ENCODE measurements at regions not wholly inside any gene's neighbourhood (a gene's known extent, or its start where the extent isn't known, plus 50 kb on each side); places are given as distances from the start of the nearest gene placed in this dataset.

DNA sequence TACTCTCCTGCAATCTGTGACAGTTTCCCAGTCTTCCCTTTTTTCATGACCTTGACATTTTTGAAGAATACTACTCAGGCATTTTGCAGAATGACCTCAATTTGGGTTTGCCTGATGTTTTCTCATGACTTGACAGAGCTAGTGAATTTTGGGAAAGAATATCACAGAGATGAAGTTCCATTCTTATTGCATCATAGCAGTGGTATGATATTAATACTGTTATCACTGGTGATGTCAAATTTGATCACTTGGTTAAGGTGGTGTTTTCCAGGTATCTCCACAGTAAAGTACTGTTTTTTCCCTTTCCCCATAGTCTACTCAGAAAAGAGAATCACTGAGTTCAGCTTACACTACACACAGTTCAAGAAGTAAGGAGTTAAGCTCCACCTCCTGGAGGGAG is 56.2 kb upstream of the XPA start:
- TF ChIP-seq POLR2A (IDR thresholded peaks at IDR 0.05) (no peak), CTCF (IDR thresholded peaks at IDR 0.05) (no peak)

GRCh38 chr9:97753975-97754374 is 56.8 kb upstream of the XPA start:
- Histone ChIP-seq H3K4me3 (no peak overlapping the region), H3K36me3 (replicated peaks in 1 of 2; ENCODE audit: insufficient read depth in 1 of 2, low read depth in 2 of 2) (no peaks in the 10 kb centered on the region), H3K9me3 (no peaks in the 10 kb centered on the region), H3K27ac (no peak overlapping the region), H3K4me1 (no peaks in the 10 kb centered on the region), H3K27me3 (no peaks in the 10 kb centered on the region)
- DNase-seq (no peak), ATAC-seq (no peak)
- intact Hi-C loops (cut with DNase I) = no loop called here
- TF ChIP-seq CTCF (IDR thresholded peaks at IDR 0.05) = no peak
- TF ChIP-seq POLR2A (IDR thresholded peaks at IDR 0.05) = no peak
- WGBS, 2 donors = 69 to 70% methylated on average over 2 of the region's 2 CpGs

More for the DNA sequence above, 56.2 kb upstream of the XPA start:
- H3K4me3 ChIP-seq = no peak overlapping the region
- DNase-seq = no peak
- no peaks in the 10 kb centered on the region for H3K4me1 ChIP-seq
- no peaks in the 10 kb centered on the region for H3K9me3 ChIP-seq
- intact Hi-C loops (cut with DNase I) = no loop called here
- ATAC-seq = no peak
- no peaks in the 10 kb centered on the region for H3K36me3 ChIP-seq (replicated peaks in 1 of 2; ENCODE audit: insufficient read depth in 1 of 2, low read depth in 2 of 2)
- no peak overlapping the region for H3K27ac ChIP-seq
- no peaks in the 10 kb centered on the region for H3K27me3 ChIP-seq

DNA sequence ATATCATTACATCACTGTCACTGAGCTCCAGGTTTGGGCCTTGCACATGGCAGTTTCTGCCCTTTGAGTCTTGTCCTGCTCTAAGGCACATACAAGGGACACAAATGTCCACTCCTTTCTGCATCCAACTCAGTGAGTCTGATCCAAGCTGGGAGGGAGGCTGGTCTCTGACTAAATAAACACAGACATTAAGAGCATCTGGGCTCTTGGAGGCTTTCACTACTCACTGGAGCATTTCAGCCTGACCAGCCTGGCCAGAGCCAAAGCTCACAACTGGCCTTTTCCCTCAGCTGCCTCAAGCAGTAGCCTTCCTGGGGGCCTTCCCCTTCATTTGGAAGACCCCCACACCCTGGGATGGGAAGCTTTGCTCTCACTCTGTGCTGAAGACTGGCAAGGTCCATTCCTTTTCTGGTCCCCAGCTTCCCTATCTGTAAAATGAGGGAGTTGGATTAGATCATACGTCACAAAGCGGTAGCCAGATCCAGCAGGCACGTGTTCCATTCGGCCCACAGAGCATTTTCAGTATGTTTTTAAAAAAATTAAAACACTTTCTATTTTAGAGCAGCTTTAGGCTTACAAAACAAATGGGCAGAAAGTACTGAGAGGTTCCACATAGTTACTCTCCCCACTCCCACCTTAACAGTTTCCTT is 58.6 kb upstream of the XPA start:
- ATAC-seq (no peak), DNase-seq (no peak)
- Histone ChIP-seq H3K27me3 (no peaks in the 10 kb centered on the region), H3K4me3 (no peak overlapping the region), H3K36me3 (replicated peaks in 1 of 2; ENCODE audit: insufficient read depth in 1 of 2, low read depth in 2 of 2) (no peaks in the 10 kb centered on the region), H3K9me3 (no peaks in the 10 kb centered on the region), H3K27ac (no peak overlapping the region), H3K4me1 (no peaks in the 10 kb centered on the region)
- no peak for TF ChIP-seq POLR2A (IDR thresholded peaks at IDR 0.05)
- no peak for TF ChIP-seq CTCF (IDR thresholded peaks at IDR 0.05)
- intact Hi-C loops (cut with DNase I) = no loop called here
- 67 to 78% methylated on average over 4 of the region's 4 CpGs for WGBS, 2 donors

DNA sequence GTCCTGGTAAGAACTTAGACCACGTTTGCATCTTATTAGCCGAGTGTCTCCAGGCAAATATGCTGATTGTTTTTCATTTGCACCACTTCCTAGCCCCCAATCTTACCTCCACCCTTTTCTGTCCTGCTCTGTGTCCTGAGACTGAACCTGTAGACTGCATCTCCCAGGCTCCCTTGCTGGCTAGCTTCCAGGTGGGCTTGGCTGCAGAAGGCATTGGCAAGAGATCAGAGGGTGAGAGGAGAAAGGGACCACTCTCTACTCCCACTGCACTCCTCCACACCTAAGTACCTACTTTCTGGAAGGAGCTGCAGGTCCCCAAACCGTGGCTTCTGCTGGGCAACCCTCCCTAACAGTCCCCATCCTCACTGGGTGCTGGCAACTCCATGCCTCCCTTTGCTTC is 59.9 kb upstream of the XPA start:
- no peaks in the 10 kb centered on the region for H3K4me1 ChIP-seq
- intact Hi-C loops (cut with DNase I) = no loop called here
- TF ChIP-seq POLR2A (IDR thresholded peaks at IDR 0.05) = no peak
- no peak for TF ChIP-seq CTCF (IDR thresholded peaks at IDR 0.05)
- no peak for ATAC-seq
- DNase-seq = no peak
- H3K27me3 ChIP-seq = no peaks in the 10 kb centered on the region
- H3K9me3 ChIP-seq = no peaks in the 10 kb centered on the region
- 43 to 52% methylated on average over 3 of the region's 3 CpGs for WGBS, 2 donors
- H3K27ac ChIP-seq = no peak overlapping the region
- no peaks in the 10 kb centered on the region for H3K36me3 ChIP-seq (replicated peaks in 1 of 2; ENCODE audit: insufficient read depth in 1 of 2, low read depth in 2 of 2)
- no peak overlapping the region for H3K4me3 ChIP-seq

DNA sequence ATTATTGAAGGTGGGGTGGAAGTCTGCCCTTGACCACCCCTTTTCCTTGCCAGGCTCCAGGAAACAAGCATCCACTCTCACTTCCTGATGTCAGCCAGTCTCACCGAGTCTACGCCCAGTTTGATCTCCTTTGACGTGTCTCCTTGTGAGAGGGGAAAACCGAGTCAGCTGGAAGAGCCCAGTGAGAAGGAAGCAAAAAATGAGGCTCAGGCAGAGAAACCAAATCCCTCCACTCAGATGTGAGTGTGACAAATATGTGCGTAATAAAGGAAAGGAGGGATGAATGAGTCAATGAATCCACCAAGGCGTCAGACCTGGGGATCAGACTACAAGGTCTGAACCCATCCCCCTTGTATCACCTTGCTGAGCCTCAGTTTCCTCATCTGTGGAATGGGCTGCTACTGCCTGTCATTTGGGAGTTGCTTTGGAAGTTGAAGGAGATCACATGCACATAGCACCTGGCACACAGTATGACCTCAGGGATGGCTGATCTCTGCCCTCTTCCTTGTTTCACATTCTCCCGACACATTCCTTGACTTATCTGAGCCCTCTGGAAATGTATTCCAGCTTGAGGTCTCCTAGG is 61.3 kb upstream of the XPA start:
- H3K36me3 ChIP-seq (replicated peaks in 1 of 2; ENCODE audit: insufficient read depth in 1 of 2, low read depth in 2 of 2) = no peaks in the 10 kb centered on the region
- no peak overlapping the region for H3K4me3 ChIP-seq
- H3K9me3 ChIP-seq = no peaks in the 10 kb centered on the region
- no peaks in the 10 kb centered on the region for H3K27me3 ChIP-seq
- no peak for TF ChIP-seq CTCF (IDR thresholded peaks at IDR 0.05)
- no peak for TF ChIP-seq POLR2A (IDR thresholded peaks at IDR 0.05)
- intact Hi-C loops (cut with DNase I) = no loop called here
- no peak for DNase-seq
- ATAC-seq = no peak
- no peaks in the 10 kb centered on the region for H3K4me1 ChIP-seq
- 61 to 76% methylated on average over 7 of the region's 7 CpGs for WGBS, 2 donors
- no peak overlapping the region for H3K27ac ChIP-seq
